Adrenal gland (tissue), 9 donors: ENCODE measurements at regions not wholly inside any gene's neighbourhood (a gene's known extent, or its start where the extent isn't known, plus 50 kb on each side); places are given as distances from the start of the nearest gene placed in this dataset.
"Not testable (repeated sequence)": the region's sequence is repeated elsewhere in the genome, so short reads cannot be mapped to it uniquely, and the experiment has no call there.

ENCODE experiments used
- DNase-seq, 7 donors: peaks; one replicate each; pipeline ENCODE4 v3.0.0-alpha.2; 2019 to 2020
- H3K27ac ChIP-seq, 5 donors: fragments of 200-600 bp; sonication (generic) in 4 of 5; 1 replicate in 3 of 5; 2 replicates in 2 of 5; pipeline versions ENCODE4 v1.5.1 to v1.8.0; 2016 to 2020; ENCODE audit warnings: mild to moderate bottlenecking in 1 of 5
- H3K27me3 ChIP-seq: fragments of 200-600 bp; 2 replicates; pipeline ENCODE4 v1.8.0; 2021
- H3K36me3 ChIP-seq, 2 donors: fragments of 200-600 bp; replicated peaks in 1 of 2; 1 replicate in 1 of 2; 2 replicates in 1 of 2; pipeline versions ENCODE4 v1.5.1 to v1.8.0; 2018 to 2022
- H3K4me1 ChIP-seq, 2 donors: fragments of 200-600 bp; replicated peaks in 1 of 2; 1 replicate in 1 of 2; 2 replicates in 1 of 2; pipeline versions ENCODE4 v1.5.1 to v1.8.0; 2018 to 2021
- H3K4me3 ChIP-seq, 4 donors: fragments of 200-600 bp; sonication (generic) in 3 of 4; one replicate each; pipeline ENCODE4 v1.5.1; 2016 to 2018
- H3K9me3 ChIP-seq, 3 donors: fragments of 200-600 bp; sonication (generic) in 1 of 3; replicated peaks in 1 of 3; 1 replicate in 2 of 3; 2 replicates in 1 of 3; pipeline versions ENCODE4 v1.5.1 to v1.8.0; 2016 to 2021
- CTCF ChIP-seq, 6 experiments: fragments of 450-650 bp in 4 of 6; fragments of 200-600 bp in 2 of 6; sonication (generic) in 1 of 6; IDR thresholded peaks; 1 replicate in 5 of 6; 2 replicates in 1 of 6; pipeline versions ENCODE4 v1.5.1 to v1.8.0; 2016 to 2021; ENCODE audit warnings: antibody characterized with exemption in 6 of 6, mild to moderate bottlenecking in 2 of 6, moderate library complexity in 1 of 6
- POLR2A ChIP-seq, 2 donors: fragments of 450-650 bp; IDR thresholded peaks; one replicate each; pipeline ENCODE4 v1.6.1; 2017; ENCODE audit warnings: antibody characterized with exemption in 2 of 2, mild to moderate bottlenecking in 2 of 2, moderate library complexity in 1 of 2
- WGBS, 4 donors: extraction: QIAGEN DNeasy Blood & Tissue Kit in 2 of 4; methylation state at CpG; one replicate each; pipeline versions ENCODE4 v1.1.5 to v1.1.7; 2013 to 2017; 5-methylcytosine and 5-hydroxymethylcytosine counted together
- intact Hi-C, 2 donors: fragments of 100-400 bp; cut with DNase I; formaldehyde crosslinking; loops; one replicate each; pipeline versions ENCODE4 v1.14.1 to v1.15.0; 2022 to 2023
- donor health status: healthy with polysubstance abuse.
- donor health status: Bipolar disorder and iron deficiency.
- donor health status: DM: yes; HTN: yes; CAD: no.
- donor health status: DM: no; HTN: no; CAD: no.
- donor health status: DM: no; HTN: no; CAD: no.

- 44 to 64% (median 54%) methylated on average over 2 of the region's 2 CpGs for WGBS, 4 donors
- Histone ChIP-seq H3K36me3 (no peaks in the 10 kb centered on the region), H3K4me3 (no peak overlapping the region), H3K27ac (no peak overlapping the region), H3K4me1 (no peaks in the 10 kb centered on the region), H3K27me3 (no peaks in the 10 kb centered on the region), H3K9me3 (no peaks in the 10 kb centered on the region)
- intact Hi-C loops: no loop called here
- TF ChIP-seq POLR2A (IDR thresholded peaks at IDR 0.05): no peak
- no peak for TF ChIP-seq CTCF (IDR thresholded peaks at IDR 0.05)
- no peak for DNase-seq
These were observed 355.4 kb downstream of the CDC5L start for GRCh38 chr6:44742828-44743372.

- H3K4me1 ChIP-seq, H3K9me3 ChIP-seq, H3K27ac ChIP-seq, H3K4me3 ChIP-seq, H3K27me3 ChIP-seq, DNase-seq, H3K36me3 ChIP-seq, intact Hi-C loops: not testable (repeated sequence)
- 94 to 96% (median 95%) methylated on average over 15 to 18 of the region's 18 CpGs for WGBS, 4 donors
These were observed 372.6 kb downstream of the CDC5L start for GRCh38 chr6:44760116-44760515.

- intact Hi-C loops: no loop called here
- no peak for DNase-seq
- peaks cover 0 to 8% (median 0%) of the 10 kb centered on the region in 3 donors for H3K9me3 ChIP-seq
These were observed 373.5 kb downstream of the CDC5L start for GRCh38 chr6:44761046-44761445.

GRCh38 chr6:44762496-44762895 lies 375.0 kb downstream of the CDC5L start:
- no peak overlapping the region for H3K27ac ChIP-seq
- no peak for TF ChIP-seq POLR2A (IDR thresholded peaks at IDR 0.05)
- TF ChIP-seq CTCF (IDR thresholded peaks at IDR 0.05): no peak
- intact Hi-C loops: no loop called here
- H3K9me3 ChIP-seq: peaks cover 0 to 8% (median 0%) of the 10 kb centered on the region in 3 donors
- no peak for DNase-seq
- WGBS, 4 donors: 67 to 83% (median 76%) methylated on average over 1 of the region's 1 CpG
- H3K4me3 ChIP-seq: no peak overlapping the region
- no peaks in the 10 kb centered on the region for H3K4me1 ChIP-seq
- H3K36me3 ChIP-seq: no peaks in the 10 kb centered on the region
- no peaks in the 10 kb centered on the region for H3K27me3 ChIP-seq

More at GRCh38 chr6:44761046-44761445, 373.5 kb downstream of the CDC5L start:
- Histone ChIP-seq H3K27me3 (no peaks in the 10 kb centered on the region), H3K4me1 (no peaks in the 10 kb centered on the region), H3K4me3 (no peak overlapping the region), H3K36me3 (no peaks in the 10 kb centered on the region), H3K27ac (no peak overlapping the region)
- no peak for TF ChIP-seq CTCF (IDR thresholded peaks at IDR 0.05)

- H3K9me3 ChIP-seq: no peaks in the 10 kb centered on the region
- H3K36me3 ChIP-seq: no peaks in the 10 kb centered on the region
- no peak overlapping the region for H3K4me3 ChIP-seq
- 75 to 89% (median 85%) methylated on average over 4 of the region's 4 CpGs for WGBS, 4 donors
- no peak for TF ChIP-seq POLR2A (IDR thresholded peaks at IDR 0.05)
- TF ChIP-seq CTCF (IDR thresholded peaks at IDR 0.05): no peak
- intact Hi-C loops: no loop called here
- peak in 4 of 7 donors; percentile 17 to 65 (median 34) for DNase-seq
- no peak overlapping the region for H3K27ac ChIP-seq
- H3K27me3 ChIP-seq: no peaks in the 10 kb centered on the region
- H3K4me1 ChIP-seq: no peaks in the 10 kb centered on the region
These were observed 384.3 kb downstream of the CDC5L start for GRCh38 chr6:44771647-44772415.
